C4-2B (cell line): ENCODE measurements at regions not wholly inside any gene's neighbourhood (a gene's known extent, or its start where the extent isn't known, plus 50 kb on each side); places are given as distances from the start of the nearest gene placed in this dataset.

Experiments used
- H3K27ac ChIP-seq: fragments of 450-650 bp; 2 replicates; pipeline ENCODE4 v1.5.1; 2017
- ZFX ChIP-seq: fragments of 450-650 bp; IDR thresholded peaks from 2 replicates; pipeline ENCODE4 v1.6.1; 2017
- TF ChIP-seq, protein P1 (sequence below): fragments of 450-650 bp; conservative IDR thresholded peaks from 2 replicates; pipeline ENCODE4 v1.5.1; 2017; ENCODE audit warnings: mild to moderate bottlenecking

DNA sequence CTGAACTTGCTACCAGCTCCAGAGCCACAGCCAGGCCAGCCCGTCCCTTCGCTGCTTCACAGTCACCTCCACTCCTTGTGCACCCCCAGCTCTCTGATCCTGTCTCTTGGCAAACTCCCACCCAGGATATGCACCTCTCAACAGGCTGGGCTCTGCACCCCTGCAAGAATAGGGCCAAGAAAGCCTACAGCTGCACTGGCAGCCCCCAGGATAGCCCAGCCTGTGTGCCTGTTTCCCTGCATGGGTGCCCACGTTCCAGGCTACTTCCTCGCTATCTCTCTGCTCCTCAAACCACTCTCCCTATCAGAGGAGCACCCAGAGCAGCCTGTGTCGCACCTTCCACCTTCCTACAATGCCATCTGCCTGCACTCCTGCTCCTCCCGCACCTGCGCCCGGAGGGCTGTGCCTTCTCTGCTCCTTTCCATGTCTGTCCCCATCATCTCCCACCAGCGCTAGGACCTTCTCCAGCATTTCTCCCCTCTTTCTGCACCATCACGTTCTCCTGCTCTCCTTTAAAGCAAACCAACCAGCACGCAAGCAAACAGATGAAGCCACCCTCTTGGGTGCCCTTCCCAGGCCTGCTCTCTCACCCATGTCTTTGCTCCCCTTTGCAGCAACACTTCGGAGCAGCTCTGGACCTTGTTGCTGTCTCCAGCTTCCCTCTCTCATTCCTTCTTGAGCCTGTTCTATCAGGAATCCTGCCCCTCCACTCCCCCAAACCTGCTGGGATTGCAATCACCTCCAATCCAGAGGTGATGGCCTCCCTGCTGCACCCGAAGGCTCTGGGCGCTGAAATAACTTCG, 313.2 kb upstream of the HS6ST1 start:
- TF ChIP-seq ZFX, result no peak
- TF ChIP-seq, protein P1, sequence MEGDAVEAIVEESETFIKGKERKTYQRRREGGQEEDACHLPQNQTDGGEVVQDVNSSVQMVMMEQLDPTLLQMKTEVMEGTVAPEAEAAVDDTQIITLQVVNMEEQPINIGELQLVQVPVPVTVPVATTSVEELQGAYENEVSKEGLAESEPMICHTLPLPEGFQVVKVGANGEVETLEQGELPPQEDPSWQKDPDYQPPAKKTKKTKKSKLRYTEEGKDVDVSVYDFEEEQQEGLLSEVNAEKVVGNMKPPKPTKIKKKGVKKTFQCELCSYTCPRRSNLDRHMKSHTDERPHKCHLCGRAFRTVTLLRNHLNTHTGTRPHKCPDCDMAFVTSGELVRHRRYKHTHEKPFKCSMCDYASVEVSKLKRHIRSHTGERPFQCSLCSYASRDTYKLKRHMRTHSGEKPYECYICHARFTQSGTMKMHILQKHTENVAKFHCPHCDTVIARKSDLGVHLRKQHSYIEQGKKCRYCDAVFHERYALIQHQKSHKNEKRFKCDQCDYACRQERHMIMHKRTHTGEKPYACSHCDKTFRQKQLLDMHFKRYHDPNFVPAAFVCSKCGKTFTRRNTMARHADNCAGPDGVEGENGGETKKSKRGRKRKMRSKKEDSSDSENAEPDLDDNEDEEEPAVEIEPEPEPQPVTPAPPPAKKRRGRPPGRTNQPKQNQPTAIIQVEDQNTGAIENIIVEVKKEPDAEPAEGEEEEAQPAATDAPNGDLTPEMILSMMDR, result no peak
- H3K27ac ChIP-seq, result no peak overlapping the region

DNA sequence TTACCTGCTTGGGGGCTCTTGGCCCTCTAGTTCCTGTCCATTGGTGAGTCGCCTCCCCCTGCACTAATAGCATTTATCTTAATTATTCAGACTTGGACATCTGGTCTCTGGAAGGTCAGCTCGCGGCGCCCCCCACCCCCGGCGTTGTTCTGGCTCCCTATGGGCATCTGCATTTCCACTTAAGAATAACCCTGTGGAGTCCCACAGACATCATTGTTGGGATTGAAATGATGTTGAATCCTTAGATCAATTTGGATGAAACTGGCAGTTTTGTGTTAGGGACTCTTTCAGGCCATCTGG, 313.8 kb upstream of the HS6ST1 start:
- TF ChIP-seq ZFX, result no peak
- TF ChIP-seq, protein P1, result no peak
- no peak overlapping the region for H3K27ac ChIP-seq

DNA sequence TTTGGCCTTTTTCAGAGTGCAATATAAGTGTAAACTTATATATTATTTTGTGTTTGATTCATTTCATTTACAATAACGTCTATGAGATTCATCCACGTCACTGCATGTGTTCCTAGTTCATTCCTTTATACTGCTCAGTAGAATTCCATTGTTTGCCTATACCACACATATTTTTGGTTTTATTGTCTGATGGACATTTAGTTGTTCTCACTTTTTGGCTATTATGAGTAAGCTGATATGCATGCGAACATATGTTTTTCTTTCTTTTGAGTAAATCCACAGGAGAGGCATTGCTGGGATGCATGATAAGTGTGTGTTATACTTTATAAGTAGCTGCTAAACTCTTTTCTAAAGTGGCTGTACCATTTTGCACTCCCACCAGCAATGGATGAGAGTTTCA, 314.8 kb upstream of the HS6ST1 start:
- no peak for TF ChIP-seq ZFX
- TF ChIP-seq, protein P1, result no peak
- H3K27ac ChIP-seq, result no peak overlapping the region

DNA sequence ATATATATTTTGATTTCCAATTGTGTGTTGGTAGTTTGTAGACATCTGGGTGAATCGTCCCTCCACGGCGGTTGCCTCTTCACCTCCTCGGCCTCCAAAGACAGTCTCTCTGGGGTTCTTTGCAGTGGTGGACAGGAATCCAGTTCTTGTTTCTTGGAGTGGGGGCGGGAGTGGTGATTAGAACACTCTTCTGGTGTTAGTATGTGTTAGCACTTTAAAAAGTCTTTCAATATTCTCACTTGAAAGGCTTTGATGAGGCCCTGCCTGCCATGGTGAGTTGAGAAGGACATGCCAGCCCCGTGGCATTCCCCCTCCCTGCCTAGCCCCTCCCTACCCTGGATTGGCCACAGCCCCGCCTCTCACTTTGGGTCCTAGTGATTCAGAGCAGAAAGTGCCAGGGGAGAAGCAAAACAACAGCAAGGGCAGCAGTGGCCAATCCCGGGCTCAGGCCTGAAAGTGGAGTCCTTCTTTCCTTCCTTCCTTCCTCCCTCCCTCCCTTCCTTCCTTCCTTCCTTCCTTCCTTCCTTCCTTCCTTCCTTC, 316.8 kb upstream of the HS6ST1 start:
- H3K27ac ChIP-seq, result no peak overlapping the region
- TF ChIP-seq, protein P1, result no peak

DNA sequence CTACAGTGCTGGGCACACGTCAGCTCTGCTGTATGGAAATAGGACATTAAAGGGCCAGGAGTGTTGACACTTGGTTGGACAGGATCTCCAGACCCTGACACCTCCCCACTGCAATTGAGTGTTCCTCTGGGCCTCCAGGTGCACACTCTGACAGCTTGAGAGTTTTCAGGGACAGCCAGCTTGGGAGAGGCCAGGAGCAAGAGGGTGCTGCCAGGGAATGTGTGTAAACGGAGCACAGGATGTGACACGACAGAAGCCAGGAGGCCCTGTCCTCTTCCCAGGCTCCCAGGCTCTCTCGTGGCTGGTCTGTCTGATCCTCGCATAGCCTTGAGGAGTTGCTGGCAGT, 318.1 kb upstream of the HS6ST1 start:
- TF ChIP-seq ZFX, result no peak
- H3K27ac ChIP-seq, result no peak overlapping the region

DNA sequence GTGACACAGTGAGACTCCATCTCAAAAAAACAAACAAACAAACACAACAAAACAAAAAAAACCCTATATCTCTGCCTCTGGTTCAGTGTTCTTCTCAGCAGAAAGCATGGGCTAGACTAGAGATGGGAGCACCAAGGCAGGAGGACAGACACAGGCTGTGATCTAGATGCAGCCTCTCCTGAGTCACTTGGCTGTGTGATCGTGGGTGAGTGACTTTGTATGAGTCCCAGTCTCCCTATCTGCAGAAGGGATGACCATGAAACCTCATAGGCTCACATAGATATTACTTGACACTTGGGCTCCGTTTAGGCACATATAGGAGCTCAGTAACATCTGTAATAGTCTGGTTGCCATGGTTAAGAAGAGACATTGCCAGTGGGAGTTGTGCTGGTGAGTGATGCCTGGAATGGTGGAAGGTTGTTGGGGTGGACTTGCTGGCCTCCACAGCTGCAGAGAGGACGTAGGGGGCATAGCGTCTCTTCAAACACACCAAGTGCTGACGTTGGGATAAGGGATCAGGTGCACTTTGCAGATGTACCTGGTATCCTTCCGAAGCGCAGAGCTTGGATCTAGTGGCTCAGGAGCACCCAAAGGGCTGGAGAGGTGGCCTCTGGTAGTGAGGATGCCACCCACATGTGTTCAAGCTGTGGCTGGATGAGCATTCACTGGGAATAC, 318.9 kb upstream of the HS6ST1 start:
- no peak for TF ChIP-seq ZFX
- TF ChIP-seq, protein P1, result no peak
- H3K27ac ChIP-seq, result no peak overlapping the region

DNA sequence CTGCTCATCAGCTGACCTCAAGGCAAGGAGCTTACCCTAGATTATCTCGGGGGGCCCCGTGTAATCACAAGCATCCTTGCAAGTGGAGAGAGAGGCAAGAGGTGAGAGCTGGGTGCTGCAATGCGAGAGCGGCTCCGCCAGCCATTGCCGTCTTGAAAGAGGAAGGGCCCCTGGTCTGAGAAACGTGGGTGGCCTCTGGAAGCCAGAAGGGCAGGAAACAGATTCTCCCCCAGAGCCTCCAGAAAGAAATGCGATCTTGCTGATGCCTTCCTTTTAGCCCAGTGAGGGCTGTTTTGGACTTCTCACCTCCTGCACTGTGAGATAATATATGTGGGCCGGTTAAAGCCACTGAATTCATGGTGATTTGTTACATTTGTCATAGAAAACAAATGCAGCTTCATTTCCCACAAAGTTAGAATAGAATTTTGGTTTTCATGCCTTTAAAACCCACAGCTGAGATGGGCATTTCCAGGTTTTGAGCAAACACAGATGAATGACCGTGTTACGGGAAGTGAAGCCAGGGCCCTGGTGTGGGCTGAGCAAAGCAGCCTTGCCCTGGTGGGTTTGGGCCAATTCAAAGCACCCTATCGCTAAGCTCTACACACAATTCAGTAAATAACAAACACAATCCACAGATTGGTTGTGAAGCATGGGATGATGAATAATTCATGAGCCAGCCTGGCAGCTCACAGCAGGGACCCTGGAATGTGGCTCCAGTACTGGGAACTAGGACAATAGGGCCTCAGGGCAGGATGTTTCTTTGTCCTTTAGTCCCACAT, 319.9 kb upstream of the HS6ST1 start:
- TF ChIP-seq, protein P1, result no peak
- no peak for TF ChIP-seq ZFX
- no peak overlapping the region for H3K27ac ChIP-seq
